ENCODE measurements at regions not wholly inside any gene's neighbourhood (a gene's known extent, or its start where the extent isn't known, plus 50 kb on each side); places are given as distances from the start of the nearest gene placed in this dataset.
"Not testable (repeated sequence)": the region's sequence is repeated elsewhere in the genome, so short reads cannot be mapped to it uniquely, and the experiment has no call there.

DNA sequence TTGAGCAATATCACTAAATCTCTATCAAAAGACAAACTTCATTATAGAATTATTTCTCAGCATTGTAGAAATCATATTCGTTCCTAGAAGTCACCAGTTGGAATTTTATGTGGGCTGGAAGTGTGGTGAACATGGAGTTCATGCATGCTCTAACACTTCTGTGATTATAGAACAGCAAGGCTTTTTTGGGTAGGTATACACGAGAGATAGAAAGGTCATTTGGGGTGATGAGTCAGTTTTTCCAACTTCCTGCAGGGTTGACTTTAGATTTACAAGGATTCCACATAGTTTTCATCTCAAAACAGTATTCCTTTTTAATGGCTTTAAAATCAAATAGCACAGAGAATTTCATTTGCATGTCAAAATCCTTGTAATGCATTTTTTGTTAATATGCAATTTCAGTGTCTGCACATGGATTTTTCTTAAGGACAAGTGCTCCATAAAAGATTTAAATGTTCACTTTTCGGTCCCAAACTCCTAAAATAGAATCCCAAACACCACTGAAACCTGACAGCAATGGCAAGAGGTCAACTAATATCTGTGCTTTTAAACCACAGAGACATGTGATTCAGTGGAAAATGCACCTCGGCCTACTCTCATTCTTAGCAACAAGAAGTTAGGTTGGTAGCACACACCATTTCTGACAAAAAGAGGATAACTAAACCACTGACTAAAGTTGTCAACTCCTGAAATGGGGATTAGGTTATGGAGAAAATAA, 211.0 kb downstream of the MOXD1 start:
- TF ChIP-seq, protein P1, sequence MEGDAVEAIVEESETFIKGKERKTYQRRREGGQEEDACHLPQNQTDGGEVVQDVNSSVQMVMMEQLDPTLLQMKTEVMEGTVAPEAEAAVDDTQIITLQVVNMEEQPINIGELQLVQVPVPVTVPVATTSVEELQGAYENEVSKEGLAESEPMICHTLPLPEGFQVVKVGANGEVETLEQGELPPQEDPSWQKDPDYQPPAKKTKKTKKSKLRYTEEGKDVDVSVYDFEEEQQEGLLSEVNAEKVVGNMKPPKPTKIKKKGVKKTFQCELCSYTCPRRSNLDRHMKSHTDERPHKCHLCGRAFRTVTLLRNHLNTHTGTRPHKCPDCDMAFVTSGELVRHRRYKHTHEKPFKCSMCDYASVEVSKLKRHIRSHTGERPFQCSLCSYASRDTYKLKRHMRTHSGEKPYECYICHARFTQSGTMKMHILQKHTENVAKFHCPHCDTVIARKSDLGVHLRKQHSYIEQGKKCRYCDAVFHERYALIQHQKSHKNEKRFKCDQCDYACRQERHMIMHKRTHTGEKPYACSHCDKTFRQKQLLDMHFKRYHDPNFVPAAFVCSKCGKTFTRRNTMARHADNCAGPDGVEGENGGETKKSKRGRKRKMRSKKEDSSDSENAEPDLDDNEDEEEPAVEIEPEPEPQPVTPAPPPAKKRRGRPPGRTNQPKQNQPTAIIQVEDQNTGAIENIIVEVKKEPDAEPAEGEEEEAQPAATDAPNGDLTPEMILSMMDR (IDR thresholded peaks at IDR 0.05; ENCODE audit: extremely low read depth, missing control alignments): no peak
- DNase-seq (ENCODE audit: low spot score): peak; percentile 19

DNA sequence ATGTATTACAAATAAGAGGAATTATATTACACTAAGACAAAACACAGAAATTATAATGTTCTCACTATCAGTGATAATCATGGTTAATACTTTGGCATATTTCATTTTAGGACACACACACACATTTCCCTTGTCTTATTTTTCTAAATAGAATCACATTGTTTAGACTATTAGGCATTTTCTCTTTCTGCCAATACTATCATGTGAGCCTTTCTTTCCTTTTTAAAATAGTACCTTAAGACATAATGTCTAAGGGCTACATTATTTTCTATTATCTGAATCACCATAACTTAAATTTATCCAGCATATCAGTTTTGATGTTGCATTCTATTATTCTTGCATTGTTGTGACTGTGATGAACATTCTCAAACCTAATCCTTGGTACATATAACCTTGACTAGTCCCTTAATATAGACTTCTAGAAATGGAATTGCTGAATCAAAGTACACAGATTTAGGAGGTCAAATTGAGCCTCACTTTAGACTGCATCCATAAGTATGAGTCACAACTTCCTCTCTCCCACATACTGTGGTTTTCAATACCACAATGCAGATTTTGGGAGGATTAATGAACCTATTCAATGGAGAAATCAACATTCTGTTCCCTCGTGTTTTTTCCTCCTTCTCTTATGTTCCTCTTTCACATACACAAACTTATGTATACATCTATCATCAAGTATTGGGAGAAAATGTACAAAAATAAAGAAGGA, 212.6 kb downstream of the MOXD1 start:
- TF ChIP-seq, protein P1 (IDR thresholded peaks at IDR 0.05; ENCODE audit: extremely low read depth, missing control alignments): no peak
- no peak for DNase-seq (ENCODE audit: low spot score)

DNA sequence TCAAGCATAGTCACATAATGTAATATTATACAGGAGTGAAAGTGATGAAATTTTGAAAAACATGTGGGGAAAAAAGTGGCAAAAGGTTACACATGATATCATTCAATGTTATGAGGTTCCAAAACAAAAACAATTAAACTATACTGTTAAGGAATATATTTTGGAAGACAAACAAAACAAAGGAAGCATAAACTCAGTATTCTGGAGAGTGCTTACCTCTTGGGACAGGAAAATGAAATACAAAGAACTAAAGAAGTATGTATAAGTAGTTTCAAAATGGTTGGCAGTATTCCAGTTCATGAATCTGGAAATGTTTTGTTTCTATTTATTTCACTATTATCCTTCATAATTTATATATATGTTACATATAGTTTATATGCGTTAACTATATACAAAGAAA, 213.5 kb downstream of the MOXD1 start:
- no peak for DNase-seq (ENCODE audit: low spot score)
- TF ChIP-seq, protein P1 (IDR thresholded peaks at IDR 0.05; ENCODE audit: extremely low read depth, missing control alignments): no peak

DNA sequence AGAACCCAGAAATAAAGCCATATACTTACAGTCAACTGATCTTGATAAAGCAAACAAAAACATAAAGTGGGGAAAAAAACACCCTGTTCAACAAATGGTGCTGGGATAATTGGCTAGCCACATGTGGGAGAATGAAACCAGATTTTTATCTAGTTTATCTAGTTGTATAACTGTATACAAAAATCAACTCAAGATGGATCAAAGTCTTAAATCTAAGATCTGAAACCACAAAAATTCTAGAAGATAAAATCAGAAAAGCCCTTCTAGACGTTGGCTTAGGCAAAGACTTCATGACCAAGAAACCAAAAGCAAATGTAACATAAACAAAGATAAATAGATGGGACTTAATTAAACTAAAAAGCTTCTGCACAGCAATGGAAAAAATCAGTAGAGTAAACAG, 216.3 kb downstream of the MOXD1 start:
- DNase-seq (ENCODE audit: low spot score): not testable (repeated sequence)

DNA sequence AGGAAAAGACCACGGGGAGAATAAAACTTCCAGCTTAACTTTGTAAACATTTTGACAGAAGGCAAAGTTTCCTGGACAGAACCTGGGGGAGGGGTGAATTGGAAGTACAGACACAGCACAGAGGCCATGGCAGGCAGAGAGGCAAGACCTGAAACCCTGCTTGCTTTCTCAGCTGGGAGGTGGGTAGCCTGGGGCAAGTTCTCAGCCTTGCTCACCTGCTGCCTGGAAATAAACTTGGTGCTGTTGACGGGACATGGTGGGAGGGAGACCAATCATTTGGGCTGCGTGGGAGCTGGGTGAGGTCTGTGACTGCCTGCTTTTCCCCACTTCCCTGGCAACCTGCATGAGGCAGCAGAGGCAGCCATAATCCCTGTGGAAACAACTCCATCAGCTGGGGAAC, 221.3 kb downstream of the MOXD1 start:
- DNase-seq (ENCODE audit: low spot score): no peak
- TF ChIP-seq, protein P1 (IDR thresholded peaks at IDR 0.05; ENCODE audit: extremely low read depth, missing control alignments): no peak

DNA sequence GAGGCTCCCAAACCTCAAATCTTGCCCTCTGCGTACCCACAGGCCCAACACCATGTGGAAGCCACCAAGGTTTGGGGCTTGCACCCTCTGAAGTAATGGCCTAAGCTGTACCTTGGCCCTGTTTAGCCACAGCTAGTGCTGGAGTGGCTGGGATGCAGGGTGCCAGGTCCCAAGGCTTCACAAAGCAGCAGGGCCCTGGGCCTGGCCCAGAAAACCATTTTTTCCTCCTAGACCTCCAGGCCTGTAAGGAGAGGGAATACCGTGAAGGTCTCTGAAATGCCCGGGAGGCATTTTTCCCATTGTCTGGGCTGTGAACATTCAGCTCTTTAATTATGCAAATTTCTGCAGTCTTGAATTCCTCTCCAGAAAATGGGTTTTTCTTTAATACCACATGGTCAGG, 223.7 kb upstream of the CCN2 start:
- TF ChIP-seq, protein P1 (IDR thresholded peaks at IDR 0.05; ENCODE audit: extremely low read depth, missing control alignments): no peak
- no peak for DNase-seq (ENCODE audit: low spot score)

DNA sequence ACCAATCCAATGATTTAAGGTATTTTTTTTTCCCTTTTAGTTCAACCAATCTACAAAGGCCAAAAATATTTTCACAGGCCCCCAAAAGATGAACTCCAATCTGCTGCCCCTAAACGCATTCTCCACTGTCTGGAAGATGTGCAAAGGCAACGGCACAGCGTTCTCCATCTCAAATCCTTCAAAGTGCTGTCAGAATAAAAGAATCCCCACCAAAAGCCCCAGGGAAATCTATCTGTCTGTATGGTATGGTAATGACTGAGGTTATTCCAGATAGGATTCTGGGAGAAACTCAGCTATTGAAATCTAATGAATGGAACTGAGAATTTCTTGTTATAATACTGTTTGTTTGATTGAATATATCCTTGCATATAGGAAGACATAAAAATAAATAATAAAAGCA, 217.8 kb upstream of the CCN2 start:
- DNase-seq (ENCODE audit: low spot score): no peak
- TF ChIP-seq, protein P1 (IDR thresholded peaks at IDR 0.05; ENCODE audit: extremely low read depth, missing control alignments): no peak
